Testis (tissue), 2 donors: ENCODE measurements at regions not wholly inside any gene's neighbourhood (a gene's known extent, or its start where the extent isn't known, plus 50 kb on each side); places are given as distances from the start of the nearest gene placed in this dataset.
A peak's percentile ranks its signal among the peaks of the same experiment; 100 is the strongest.

ENCODE experiments used
- DNase-seq: peaks from one replicate; pipeline ENCODE4 v3.0.0-alpha.2; 2019
- H3K27ac ChIP-seq, 2 donors: fragments of 200-600 bp; sonication (generic); one replicate each; pipeline ENCODE4 v1.5.1; 2019
- H3K27me3 ChIP-seq: fragments of 200-600 bp; sonication (generic); one replicate; pipeline ENCODE4 v1.5.1; 2019
- H3K36me3 ChIP-seq: fragments of 200-600 bp; sonication (generic); one replicate; pipeline ENCODE4 v1.5.1; 2017; ENCODE audit warnings: low read depth; ENCODE audit errors: missing control alignments
- H3K4me1 ChIP-seq: fragments of 200-600 bp; sonication (generic); one replicate; pipeline ENCODE4 v1.5.1; 2019
- H3K4me3 ChIP-seq, 2 donors: fragments of 200-600 bp; sonication (generic); one replicate each; pipeline ENCODE4 v1.5.1; 2017 to 2019
- H3K9me3 ChIP-seq: fragments of 200-600 bp; sonication (generic); one replicate; pipeline ENCODE4 v1.5.1; 2017
- POLR2A ChIP-seq: fragments of 450-650 bp; IDR thresholded peaks from one replicate; pipeline ENCODE4 v1.6.1; 2017; ENCODE audit warnings: antibody characterized with exemption, mild to moderate bottlenecking, moderate library complexity
- WGBS, 2 donors: methylation state at CpG; one replicate each; pipeline ENCODE4 v1.1.5; 2018; 5-methylcytosine and 5-hydroxymethylcytosine counted together
- intact Hi-C: fragments of 100-400 bp; cut with DNase I; formaldehyde crosslinking; loops from one replicate; pipeline ENCODE4 v1.15.1; 2023; ENCODE audit warnings: low total_unique reads
- TF ChIP-seq, protein P1 (sequence below), 3 experiments: fragments of 450-650 bp in 2 of 3; fragments of 200-600 bp in 1 of 3; sonication (generic) in 1 of 3; IDR thresholded peaks; one replicate each; pipeline ENCODE4 v1.5.1; 2016 to 2019; ENCODE audit warnings: antibody characterized with exemption in 3 of 3, mild to moderate bottlenecking in 2 of 3, moderate library complexity in 1 of 3

DNA sequence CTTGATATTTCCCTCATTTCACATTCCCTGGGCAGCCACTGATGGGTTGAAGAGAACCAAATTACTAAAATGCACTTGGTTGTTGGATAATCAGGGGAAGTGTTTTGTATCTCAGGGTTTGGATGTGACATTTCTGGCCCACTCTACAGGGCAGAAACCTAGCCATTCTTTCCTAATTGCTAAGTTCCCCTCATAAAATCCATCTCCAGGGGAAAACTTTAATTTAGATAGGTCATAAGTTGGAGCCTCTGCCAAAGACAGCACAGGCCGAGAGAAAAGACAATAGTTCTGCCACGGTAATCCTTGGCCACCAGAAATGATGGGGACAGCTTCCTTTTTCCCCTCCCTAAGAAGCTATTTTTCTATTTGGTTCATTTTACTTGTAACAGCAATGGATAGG is 192.7 kb upstream of the C1QTNF7 start:
- H3K4me3 ChIP-seq, result no peak overlapping the region
- no peaks in the 10 kb centered on the region for H3K36me3 ChIP-seq
- H3K4me1 ChIP-seq, result peaks cover 10% of the 10 kb centered on the region
- intact Hi-C loops, result loop anchor here (10.0 kb wide), 1 partner anchor 150 kb away; no protein-coding TSS in a partner anchor
- 41 to 49% methylated on average over 2 of the region's 2 CpGs for WGBS, 2 donors
- H3K27ac ChIP-seq, result no peak overlapping the region
- no peak for DNase-seq
- TF ChIP-seq, protein P1, sequence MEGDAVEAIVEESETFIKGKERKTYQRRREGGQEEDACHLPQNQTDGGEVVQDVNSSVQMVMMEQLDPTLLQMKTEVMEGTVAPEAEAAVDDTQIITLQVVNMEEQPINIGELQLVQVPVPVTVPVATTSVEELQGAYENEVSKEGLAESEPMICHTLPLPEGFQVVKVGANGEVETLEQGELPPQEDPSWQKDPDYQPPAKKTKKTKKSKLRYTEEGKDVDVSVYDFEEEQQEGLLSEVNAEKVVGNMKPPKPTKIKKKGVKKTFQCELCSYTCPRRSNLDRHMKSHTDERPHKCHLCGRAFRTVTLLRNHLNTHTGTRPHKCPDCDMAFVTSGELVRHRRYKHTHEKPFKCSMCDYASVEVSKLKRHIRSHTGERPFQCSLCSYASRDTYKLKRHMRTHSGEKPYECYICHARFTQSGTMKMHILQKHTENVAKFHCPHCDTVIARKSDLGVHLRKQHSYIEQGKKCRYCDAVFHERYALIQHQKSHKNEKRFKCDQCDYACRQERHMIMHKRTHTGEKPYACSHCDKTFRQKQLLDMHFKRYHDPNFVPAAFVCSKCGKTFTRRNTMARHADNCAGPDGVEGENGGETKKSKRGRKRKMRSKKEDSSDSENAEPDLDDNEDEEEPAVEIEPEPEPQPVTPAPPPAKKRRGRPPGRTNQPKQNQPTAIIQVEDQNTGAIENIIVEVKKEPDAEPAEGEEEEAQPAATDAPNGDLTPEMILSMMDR (IDR thresholded peaks at IDR 0.05), result no peak
- no peak for TF ChIP-seq POLR2A
- H3K9me3 ChIP-seq, result no peaks in the 10 kb centered on the region
- no peaks in the 10 kb centered on the region for H3K27me3 ChIP-seq

DNA sequence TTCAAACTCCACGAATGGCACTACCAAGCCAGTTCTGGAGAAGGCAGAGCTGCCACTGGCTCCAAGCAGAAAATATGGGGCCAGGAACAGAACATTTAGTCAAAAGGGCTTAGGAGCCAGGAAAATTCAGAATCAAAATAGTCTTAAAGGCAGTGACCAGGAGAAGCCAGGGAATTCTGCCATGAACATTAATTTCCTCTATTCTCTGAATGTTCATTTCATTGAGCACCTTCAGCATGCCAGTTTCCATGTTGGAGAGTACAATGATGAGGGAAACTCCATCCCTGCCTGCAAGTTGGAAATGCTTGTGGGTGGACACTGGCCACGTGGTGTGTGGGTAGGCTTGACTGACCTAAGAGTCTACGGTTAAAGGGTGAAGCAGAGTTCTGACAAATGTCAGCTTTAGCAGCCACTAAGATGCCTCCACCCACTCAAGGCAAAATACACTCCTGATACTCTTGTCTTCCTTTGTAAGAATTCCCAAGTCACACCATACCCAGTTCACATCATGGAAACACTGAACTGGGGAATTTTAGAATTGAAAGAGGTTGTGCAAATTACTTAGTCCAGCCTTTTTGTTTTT is 190.1 kb upstream of the C1QTNF7 start:
- H3K4me1 ChIP-seq, result peaks cover 5% of the 10 kb centered on the region

DNA sequence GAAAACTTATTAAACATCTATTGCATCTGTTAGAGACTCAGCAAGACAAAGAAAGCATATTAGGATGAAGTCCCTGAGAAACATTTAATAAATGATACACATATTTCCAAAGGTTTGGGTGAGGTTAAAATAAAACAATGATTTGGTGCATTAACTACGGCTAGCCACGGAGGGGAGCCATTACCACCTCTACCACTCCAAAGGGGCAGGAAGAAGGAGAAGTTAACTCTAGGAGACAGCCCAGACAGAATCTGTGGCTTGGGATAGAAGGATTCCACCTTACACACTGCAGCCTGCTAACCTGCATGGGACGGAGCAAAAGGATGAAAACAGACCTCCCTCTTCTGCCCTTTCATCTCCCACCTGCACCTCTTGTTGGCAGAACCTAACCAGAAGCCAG is 189.1 kb upstream of the C1QTNF7 start:
- no peak overlapping the region for H3K4me3 ChIP-seq
- no peak for TF ChIP-seq POLR2A
- TF ChIP-seq, protein P1 (IDR thresholded peaks at IDR 0.05), result peak; percentile 8 to 48 (median 42)
- no peak overlapping the region for H3K27ac ChIP-seq
- DNase-seq, result peak; percentile 31
- no peaks in the 10 kb centered on the region for H3K9me3 ChIP-seq
- H3K27me3 ChIP-seq, result no peaks in the 10 kb centered on the region
- no peaks in the 10 kb centered on the region for H3K4me1 ChIP-seq
- 33 to 63% methylated on average over 3 of the region's 3 CpGs for WGBS, 2 donors
- no peaks in the 10 kb centered on the region for H3K36me3 ChIP-seq
- intact Hi-C loops, result loop anchor here (10.0 kb wide), 1 partner anchor 146 kb away; no protein-coding TSS in a partner anchor

More for the DNA sequence above, 190.1 kb upstream of the C1QTNF7 start:
- Histone ChIP-seq H3K27ac (no peak overlapping the region), H3K9me3 (no peaks in the 10 kb centered on the region), H3K27me3 (no peaks in the 10 kb centered on the region), H3K4me3 (no peak overlapping the region), H3K36me3 (no peaks in the 10 kb centered on the region)
- no peak for TF ChIP-seq POLR2A
- TF ChIP-seq, protein P1 (IDR thresholded peaks at IDR 0.05), result no peak
- DNase-seq, result no peak
- intact Hi-C loops, result loop anchor here (10.0 kb wide), 1 partner anchor 147 kb away; no protein-coding TSS in a partner anchor
- WGBS, 2 donors, result 69 to 83% methylated on average over 3 of the region's 3 CpGs

DNA sequence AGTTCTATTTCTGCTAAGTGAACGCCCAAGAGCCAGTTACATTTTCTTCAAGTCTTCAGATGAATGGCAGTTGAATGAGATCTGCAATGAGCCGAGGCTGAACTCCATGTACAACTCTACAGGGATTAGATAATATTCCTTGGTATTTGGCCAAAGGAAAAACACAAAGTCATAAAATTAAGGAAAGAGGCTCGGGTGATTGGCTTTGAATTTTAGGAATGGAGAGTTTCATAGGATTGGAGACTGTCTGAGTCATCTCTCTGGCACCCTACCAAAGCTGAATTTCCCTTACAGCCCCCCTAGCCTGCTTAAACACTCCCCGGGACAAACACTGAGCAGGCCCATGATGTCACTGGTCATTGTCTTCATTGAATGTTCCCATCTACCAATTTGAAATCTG is 188.0 kb upstream of the C1QTNF7 start:
- TF ChIP-seq POLR2A, result no peak
- TF ChIP-seq, protein P1 (IDR thresholded peaks at IDR 0.05), result no peak
- no peak for DNase-seq
- no peaks in the 10 kb centered on the region for H3K9me3 ChIP-seq
- no peaks in the 10 kb centered on the region for H3K4me1 ChIP-seq
- H3K36me3 ChIP-seq, result no peaks in the 10 kb centered on the region
- WGBS, 2 donors, result 41 to 53% methylated on average over 4 of the region's 4 CpGs
- no peak overlapping the region for H3K27ac ChIP-seq
- no peaks in the 10 kb centered on the region for H3K27me3 ChIP-seq
- no peak overlapping the region for H3K4me3 ChIP-seq
- intact Hi-C loops, result loop anchor here (5.0 to 10.0 kb wide), 2 partner anchors 145 to 217 kb away; no protein-coding TSS in a partner anchor

DNA sequence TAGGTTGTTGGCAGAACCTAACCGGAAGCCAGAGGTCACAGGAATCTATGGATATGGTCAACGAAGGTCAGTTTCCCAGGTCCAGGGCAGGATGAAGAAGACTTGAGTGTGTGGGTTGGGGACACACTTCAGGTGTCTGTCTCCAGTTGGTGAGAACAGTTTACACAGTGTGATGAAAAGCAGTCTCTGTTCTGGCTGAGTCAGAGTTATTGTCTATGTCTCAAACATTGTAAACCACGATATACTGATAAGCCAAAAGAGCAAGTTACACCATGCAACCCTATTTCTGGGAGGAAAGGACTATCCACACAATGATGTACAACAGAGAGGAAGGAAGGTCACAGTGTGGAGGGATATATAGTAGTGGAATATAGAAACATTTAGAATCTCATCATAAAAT is 187.1 kb upstream of the C1QTNF7 start:
- Histone ChIP-seq H3K27ac (no peak overlapping the region), H3K27me3 (no peaks in the 10 kb centered on the region), H3K9me3 (no peaks in the 10 kb centered on the region), H3K36me3 (no peaks in the 10 kb centered on the region), H3K4me3 (no peak overlapping the region), H3K4me1 (no peaks in the 10 kb centered on the region)
- intact Hi-C loops, result loop anchor here (5.0 kb wide), 1 partner anchor 217 kb away; no protein-coding TSS in a partner anchor
- WGBS, 2 donors, result 78 to 79% methylated on average over 3 of the region's 3 CpGs
- no peak for DNase-seq
- TF ChIP-seq POLR2A, result no peak
- TF ChIP-seq, protein P1 (IDR thresholded peaks at IDR 0.05), result no peak
